GM23338 (cell line): ENCODE measurements at regions not wholly inside any gene's neighbourhood (a gene's known extent, or its start where the extent isn't known, plus 50 kb on each side); places are given as distances from the start of the nearest gene placed in this dataset.

Experiments used
- ATAC-seq: fragments of 200-7000 bp; cut with Tn5 transposase; 3 replicates; pipeline ENCODE4 v1.9.1; 2020
- DNase-seq: peaks from one replicate; pipeline ENCODE4 v3.0.0-alpha.2; 2015; ENCODE audit warnings: low spot score
- H2AFZ ChIP-seq: fragments of 200-600 bp; sonication (generic); 2 replicates; pipeline ENCODE4 v1.8.0; 2016; ENCODE audit warnings: antibody characterized with exemption, mild to moderate bottlenecking, moderate library complexity
- H3F3A ChIP-seq: fragments of 200-600 bp; sonication (generic); replicated peaks from 2 replicates; pipeline ENCODE4 v1.8.0; 2017; ENCODE audit warnings: antibody characterized with exemption, mixed run types, low read depth
- H3K27ac ChIP-seq: fragments of 200-600 bp; sonication (generic); 2 replicates; pipeline ENCODE4 v1.6.1; 2016; ENCODE audit warnings: low read depth
- H3K27me3 ChIP-seq: fragments of 200-600 bp; sonication (generic); 2 replicates; pipeline ENCODE4 v1.8.0; 2016; ENCODE audit warnings: mild to moderate bottlenecking, mixed run types, moderate library complexity; ENCODE audit not compliant: insufficient read depth
- H3K36me3 ChIP-seq: fragments of 200-600 bp; sonication (generic); 2 replicates; pipeline ENCODE4 v1.8.0; 2016; ENCODE audit warnings: mild to moderate bottlenecking; ENCODE audit not compliant: insufficient read depth
- H3K4me1 ChIP-seq: fragments of 200-600 bp; sonication (generic); 2 replicates; pipeline ENCODE4 v1.8.0; 2016; ENCODE audit warnings: mild to moderate bottlenecking, moderate library complexity; ENCODE audit not compliant: insufficient read depth
- H3K4me2 ChIP-seq: fragments of 200-600 bp; sonication (generic); 2 replicates; pipeline ENCODE4 v1.7.1; 2017; ENCODE audit warnings: mixed run types
- H3K4me3 ChIP-seq: fragments of 200-600 bp; sonication (generic); 2 replicates; pipeline ENCODE4 v1.6.1; 2016; ENCODE audit warnings: mixed run types
- H3K79me2 ChIP-seq: fragments of 200-600 bp; sonication (generic); replicated peaks from 2 replicates; pipeline ENCODE4 v1.8.0; 2017; ENCODE audit warnings: mild to moderate bottlenecking; ENCODE audit not compliant: insufficient read depth
- H3K9me2 ChIP-seq: fragments of 200-600 bp; sonication (generic); 2 replicates; pipeline ENCODE4 v1.8.0; 2017; ENCODE audit not compliant: insufficient read depth
- H4K20me1 ChIP-seq: fragments of 200-600 bp; sonication (generic); replicated peaks from 2 replicates; pipeline ENCODE4 v1.8.0; 2017; ENCODE audit warnings: mild to moderate bottlenecking; ENCODE audit not compliant: insufficient read depth
- H3K27ac Mint-ChIP-seq: 2 replicates; pipeline ENCODE4 v1.8.0; 2020; ENCODE audit warnings: inconsistent platforms, mild to moderate bottlenecking, moderate library complexity, mixed read lengths
- H3K27me3 Mint-ChIP-seq: 3 replicates; pipeline ENCODE4 v1.8.0; 2022; ENCODE audit warnings: low read depth, mild to moderate bottlenecking, moderate library complexity, mixed read lengths, inconsistent platforms; ENCODE audit not compliant: insufficient read depth, poor library complexity
- H3K36me3 Mint-ChIP-seq: 3 replicates; pipeline ENCODE4 v1.8.0; 2021; ENCODE audit warnings: low read depth, mild to moderate bottlenecking, inconsistent platforms, moderate library complexity, mixed read lengths
- H3K4me1 Mint-ChIP-seq: 3 replicates; pipeline ENCODE4 v1.8.0; 2020; ENCODE audit warnings: mild to moderate bottlenecking, inconsistent platforms, mixed read lengths
- H3K4me3 Mint-ChIP-seq: 3 replicates; pipeline ENCODE4 v1.8.0; 2021; ENCODE audit warnings: moderate library complexity, mild to moderate bottlenecking, inconsistent platforms, mixed read lengths
- H3K9me3 Mint-ChIP-seq: 3 replicates; pipeline ENCODE4 v1.8.0; 2020; ENCODE audit warnings: moderate library complexity, mild to moderate bottlenecking, inconsistent platforms, mixed read lengths
- EZH2phosphoT487 ChIP-seq: fragments of 200-600 bp; sonication (generic); IDR thresholded peaks from one replicate; pipeline ENCODE4 v1.8.1; 2018; ENCODE audit warnings: antibody characterized with exemption; ENCODE audit not compliant: unreplicated experiment
- POLR2AphosphoS5 ChIP-seq: IDR thresholded peaks from 2 replicates; pipeline ENCODE4 v1.6.1; 2016; ENCODE audit warnings: antibody characterized with exemption, low read depth
- ZNF114 ChIP-seq: fragments of 250-450 bp; sonication (Bioruptor Pico); IDR thresholded peaks from 2 replicates; pipeline ENCODE4 v1.5.0; 2020; ENCODE audit warnings: mild to moderate bottlenecking, moderate library complexity
- ZNF331 ChIP-seq: fragments of 250-450 bp; sonication (Bioruptor Pico); IDR thresholded peaks from 2 replicates; pipeline ENCODE4 v1.5.0; 2020; ENCODE audit warnings: low read depth, mild to moderate bottlenecking, moderate library complexity
- TF ChIP-seq, protein P1 (sequence below): IDR thresholded peaks from one replicate; pipeline ENCODE4 v1.6.1; 2018; ENCODE audit warnings: antibody characterized with exemption; ENCODE audit not compliant: unreplicated experiment
- TF ChIP-seq, protein P2 (sequence below): fragments of 250-450 bp; sonication (Bioruptor Pico); IDR thresholded peaks from 2 replicates; pipeline ENCODE4 v1.5.0; 2020; ENCODE audit warnings: mild to moderate bottlenecking, moderate library complexity

DNA sequence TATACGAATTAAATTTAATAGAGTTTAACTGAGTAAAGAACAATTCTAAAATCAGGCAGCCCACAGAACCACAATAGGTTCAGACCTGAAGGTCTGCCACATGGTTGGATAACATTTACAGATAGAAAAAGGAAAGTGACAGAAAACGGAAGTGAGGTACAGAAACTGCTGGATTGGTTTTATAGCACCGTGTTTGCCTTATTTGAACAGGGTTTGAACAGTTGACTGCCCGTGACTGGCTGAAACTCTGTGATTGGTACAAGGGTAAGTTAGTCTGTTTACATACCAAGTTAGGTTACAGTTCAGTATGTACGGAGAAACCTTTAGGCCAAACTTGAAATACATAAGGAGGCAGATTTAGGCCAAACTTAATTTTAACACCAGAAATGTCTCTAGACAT, 64.1 kb upstream of the ATXN3L start (continued):
- TF ChIP-seq, protein P1, sequence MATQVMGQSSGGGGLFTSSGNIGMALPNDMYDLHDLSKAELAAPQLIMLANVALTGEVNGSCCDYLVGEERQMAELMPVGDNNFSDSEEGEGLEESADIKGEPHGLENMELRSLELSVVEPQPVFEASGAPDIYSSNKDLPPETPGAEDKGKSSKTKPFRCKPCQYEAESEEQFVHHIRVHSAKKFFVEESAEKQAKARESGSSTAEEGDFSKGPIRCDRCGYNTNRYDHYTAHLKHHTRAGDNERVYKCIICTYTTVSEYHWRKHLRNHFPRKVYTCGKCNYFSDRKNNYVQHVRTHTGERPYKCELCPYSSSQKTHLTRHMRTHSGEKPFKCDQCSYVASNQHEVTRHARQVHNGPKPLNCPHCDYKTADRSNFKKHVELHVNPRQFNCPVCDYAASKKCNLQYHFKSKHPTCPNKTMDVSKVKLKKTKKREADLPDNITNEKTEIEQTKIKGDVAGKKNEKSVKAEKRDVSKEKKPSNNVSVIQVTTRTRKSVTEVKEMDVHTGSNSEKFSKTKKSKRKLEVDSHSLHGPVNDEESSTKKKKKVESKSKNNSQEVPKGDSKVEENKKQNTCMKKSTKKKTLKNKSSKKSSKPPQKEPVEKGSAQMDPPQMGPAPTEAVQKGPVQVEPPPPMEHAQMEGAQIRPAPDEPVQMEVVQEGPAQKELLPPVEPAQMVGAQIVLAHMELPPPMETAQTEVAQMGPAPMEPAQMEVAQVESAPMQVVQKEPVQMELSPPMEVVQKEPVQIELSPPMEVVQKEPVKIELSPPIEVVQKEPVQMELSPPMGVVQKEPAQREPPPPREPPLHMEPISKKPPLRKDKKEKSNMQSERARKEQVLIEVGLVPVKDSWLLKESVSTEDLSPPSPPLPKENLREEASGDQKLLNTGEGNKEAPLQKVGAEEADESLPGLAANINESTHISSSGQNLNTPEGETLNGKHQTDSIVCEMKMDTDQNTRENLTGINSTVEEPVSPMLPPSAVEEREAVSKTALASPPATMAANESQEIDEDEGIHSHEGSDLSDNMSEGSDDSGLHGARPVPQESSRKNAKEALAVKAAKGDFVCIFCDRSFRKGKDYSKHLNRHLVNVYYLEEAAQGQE: no peak
- TF ChIP-seq, protein P2, sequence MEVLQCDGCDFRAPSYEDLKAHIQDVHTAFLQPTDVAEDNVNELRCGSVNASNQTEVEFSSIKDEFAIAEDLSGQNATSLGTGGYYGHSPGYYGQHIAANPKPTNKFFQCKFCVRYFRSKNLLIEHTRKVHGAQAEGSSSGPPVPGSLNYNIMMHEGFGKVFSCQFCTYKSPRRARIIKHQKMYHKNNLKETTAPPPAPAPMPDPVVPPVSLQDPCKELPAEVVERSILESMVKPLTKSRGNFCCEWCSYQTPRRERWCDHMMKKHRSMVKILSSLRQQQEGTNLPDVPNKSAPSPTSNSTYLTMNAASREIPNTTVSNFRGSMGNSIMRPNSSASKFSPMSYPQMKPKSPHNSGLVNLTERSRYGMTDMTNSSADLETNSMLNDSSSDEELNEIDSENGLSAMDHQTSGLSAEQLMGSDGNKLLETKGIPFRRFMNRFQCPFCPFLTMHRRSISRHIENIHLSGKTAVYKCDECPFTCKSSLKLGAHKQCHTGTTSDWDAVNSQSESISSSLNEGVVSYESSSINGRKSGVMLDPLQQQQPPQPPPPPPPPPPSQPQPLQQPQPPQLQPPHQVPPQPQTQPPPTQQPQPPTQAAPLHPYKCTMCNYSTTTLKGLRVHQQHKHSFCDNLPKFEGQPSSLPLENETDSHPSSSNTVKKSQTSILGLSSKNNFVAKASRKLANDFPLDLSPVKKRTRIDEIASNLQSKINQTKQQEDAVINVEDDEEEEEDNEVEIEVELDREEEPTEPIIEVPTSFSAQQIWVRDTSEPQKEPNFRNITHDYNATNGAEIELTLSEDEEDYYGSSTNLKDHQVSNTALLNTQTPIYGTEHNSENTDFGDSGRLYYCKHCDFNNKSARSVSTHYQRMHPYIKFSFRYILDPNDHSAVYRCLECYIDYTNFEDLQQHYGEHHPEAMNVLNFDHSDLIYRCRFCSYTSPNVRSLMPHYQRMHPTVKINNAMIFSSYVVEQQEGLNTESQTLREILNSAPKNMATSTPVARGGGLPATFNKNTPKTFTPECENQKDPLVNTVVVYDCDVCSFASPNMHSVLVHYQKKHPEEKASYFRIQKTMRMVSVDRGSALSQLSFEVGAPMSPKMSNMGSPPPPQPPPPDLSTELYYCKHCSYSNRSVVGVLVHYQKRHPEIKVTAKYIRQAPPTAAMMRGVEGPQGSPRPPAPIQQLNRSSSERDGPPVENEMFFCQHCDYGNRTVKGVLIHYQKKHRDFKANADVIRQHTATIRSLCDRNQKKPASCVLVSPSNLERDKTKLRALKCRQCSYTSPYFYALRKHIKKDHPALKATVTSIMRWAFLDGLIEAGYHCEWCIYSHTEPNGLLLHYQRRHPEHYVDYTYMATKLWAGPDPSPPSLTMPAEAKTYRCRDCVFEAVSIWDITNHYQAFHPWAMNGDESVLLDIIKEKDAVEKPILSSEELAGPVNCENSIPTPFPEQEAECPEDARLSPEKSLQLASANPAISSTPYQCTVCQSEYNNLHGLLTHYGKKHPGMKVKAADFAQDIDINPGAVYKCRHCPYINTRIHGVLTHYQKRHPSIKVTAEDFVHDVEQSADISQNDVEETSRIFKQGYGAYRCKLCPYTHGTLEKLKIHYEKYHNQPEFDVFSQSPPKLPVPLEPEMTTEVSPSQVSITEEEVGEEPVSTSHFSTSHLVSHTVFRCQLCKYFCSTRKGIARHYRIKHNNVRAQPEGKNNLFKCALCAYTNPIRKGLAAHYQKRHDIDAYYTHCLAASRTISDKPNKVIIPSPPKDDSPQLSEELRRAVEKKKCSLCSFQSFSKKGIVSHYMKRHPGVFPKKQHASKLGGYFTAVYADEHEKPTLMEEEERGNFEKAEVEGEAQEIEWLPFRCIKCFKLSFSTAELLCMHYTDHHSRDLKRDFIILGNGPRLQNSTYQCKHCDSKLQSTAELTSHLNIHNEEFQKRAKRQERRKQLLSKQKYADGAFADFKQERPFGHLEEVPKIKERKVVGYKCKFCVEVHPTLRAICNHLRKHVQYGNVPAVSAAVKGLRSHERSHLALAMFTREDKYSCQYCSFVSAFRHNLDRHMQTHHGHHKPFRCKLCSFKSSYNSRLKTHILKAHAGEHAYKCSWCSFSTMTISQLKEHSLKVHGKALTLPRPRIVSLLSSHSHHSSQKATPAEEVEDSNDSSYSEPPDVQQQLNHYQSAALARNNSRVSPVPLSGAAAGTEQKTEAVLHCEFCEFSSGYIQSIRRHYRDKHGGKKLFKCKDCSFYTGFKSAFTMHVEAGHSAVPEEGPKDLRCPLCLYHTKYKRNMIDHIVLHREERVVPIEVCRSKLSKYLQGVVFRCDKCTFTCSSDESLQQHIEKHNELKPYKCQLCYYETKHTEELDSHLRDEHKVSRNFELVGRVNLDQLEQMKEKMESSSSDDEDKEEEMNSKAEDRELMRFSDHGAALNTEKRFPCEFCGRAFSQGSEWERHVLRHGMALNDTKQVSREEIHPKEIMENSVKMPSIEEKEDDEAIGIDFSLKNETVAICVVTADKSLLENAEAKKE (CRISPR knock-in tag): no peak
- TF ChIP-seq EZH2phosphoT487: no peak

- H3F3A ChIP-seq: no peaks in the 10 kb centered on the region
- ATAC-seq: no peak
Observed at GRCh38 chrX:13381514-13381913, 61.7 kb upstream of the ATXN3L start.

More at GRCh38 chrX:13381514-13381913, 61.7 kb upstream of the ATXN3L start:
- H3K4me3 ChIP-seq: no peak overlapping the region
- TF ChIP-seq, protein P2 (CRISPR knock-in tag): no peak
- TF ChIP-seq ZNF114 (no peak), ZNF331 (no peak), POLR2AphosphoS5 (no peak)
- no peak overlapping the region for H3K27ac Mint-ChIP-seq
- H3K79me2 ChIP-seq: no peaks in the 10 kb centered on the region
- no peaks in the 10 kb centered on the region for H3K36me3 Mint-ChIP-seq
- no peaks in the 10 kb centered on the region for H4K20me1 ChIP-seq
- DNase-seq: no peak
- H2AFZ ChIP-seq: no peak overlapping the region
- H3K27me3 Mint-ChIP-seq: peaks cover 2% of the 10 kb centered on the region
- H3K4me1 ChIP-seq: no peaks in the 10 kb centered on the region
- H3K4me1 Mint-ChIP-seq: peaks cover 20% of the 10 kb centered on the region; the same call in 2 of the 3 replicates
- H3K27me3 ChIP-seq: no peaks in the 10 kb centered on the region
- H3K36me3 ChIP-seq: no peaks in the 10 kb centered on the region
- H3K9me3 Mint-ChIP-seq: no peaks in the 10 kb centered on the region
- H3K4me3 Mint-ChIP-seq: no peak overlapping the region
- H3K4me2 ChIP-seq: no peak overlapping the region
- H3K9me2 ChIP-seq: no peaks in the 10 kb centered on the region
- H3K27ac ChIP-seq: no peak overlapping the region
